MM.1S (cell line): ENCODE measurements at regions not wholly inside any gene's neighbourhood (a gene's known extent, or its start where the extent isn't known, plus 50 kb on each side); places are given as distances from the start of the nearest gene placed in this dataset.

Experiments
- DNase-seq: peaks from one replicate; pipeline ENCODE4 v3.0.0-alpha.2; 2015
- H2AFZ ChIP-seq: fragments of 300-600 bp; sonication (generic); 2 replicates; pipeline ENCODE4 v1.6.0; 2016; ENCODE audit warnings: antibody characterized with exemption, low read length
- H3F3A ChIP-seq: fragments of 300-600 bp; sonication (generic); 2 replicates; pipeline ENCODE4 v1.6.1; 2016; ENCODE audit warnings: mild to moderate bottlenecking, antibody characterized with exemption, low read length, moderate library complexity, mixed read lengths; ENCODE audit not compliant: insufficient read depth
- H3K27ac ChIP-seq: fragments of 300-600 bp; sonication (generic); 2 replicates; pipeline ENCODE4 v1.5.1; 2016; ENCODE audit warnings: mild to moderate bottlenecking, low read length
- H3K27me3 ChIP-seq: fragments of 300-600 bp; sonication (generic); replicated peaks from 2 replicates; pipeline ENCODE4 v1.6.0; 2016; ENCODE audit warnings: low read length; ENCODE audit not compliant: insufficient read depth
- H3K36me3 ChIP-seq: fragments of 300-600 bp; sonication (generic); replicated peaks from 2 replicates; pipeline ENCODE4 v1.6.1; 2016; ENCODE audit warnings: mild to moderate bottlenecking, low read length, mixed read lengths; ENCODE audit not compliant: insufficient read depth
- H3K4me1 ChIP-seq: fragments of 300-600 bp; sonication (generic); 2 replicates; pipeline ENCODE4 v1.6.1; 2016; ENCODE audit warnings: low read length, mixed read lengths
- H3K4me2 ChIP-seq: fragments of 300-600 bp; sonication (generic); 2 replicates; pipeline ENCODE4 v1.6.0; 2016; ENCODE audit warnings: low read depth, low read length
- H3K4me3 ChIP-seq: fragments of 300-600 bp; sonication (generic); 2 replicates; pipeline ENCODE4 v1.5.1; 2016; ENCODE audit warnings: low read length, mixed read lengths
- H3K79me2 ChIP-seq: fragments of 300-600 bp; sonication (generic); 2 replicates; pipeline ENCODE4 v1.6.1; 2016; ENCODE audit warnings: mixed run types, low read length, mixed read lengths
- H3K9ac ChIP-seq: fragments of 300-600 bp; sonication (generic); 2 replicates; pipeline ENCODE4 v1.6.1; 2016; ENCODE audit warnings: low read length, mixed read lengths
- H3K9me2 ChIP-seq: fragments of 300-600 bp; sonication (generic); replicated peaks from 2 replicates; pipeline ENCODE4 v1.6.1; 2016; ENCODE audit warnings: mild to moderate bottlenecking, low read length, mixed read lengths; ENCODE audit not compliant: insufficient read depth
- H3K9me3 ChIP-seq: fragments of 300-600 bp; sonication (generic); replicated peaks from 2 replicates; pipeline ENCODE4 v1.6.1; 2016; ENCODE audit warnings: mild to moderate bottlenecking, low read length, mixed read lengths; ENCODE audit not compliant: insufficient read depth
- H4K20me1 ChIP-seq: fragments of 300-600 bp; sonication (generic); 2 replicates; pipeline ENCODE4 v1.6.1; 2016; ENCODE audit warnings: mild to moderate bottlenecking, low read length, moderate library complexity, mixed read lengths; ENCODE audit not compliant: insufficient read depth
- CTCF ChIP-seq: fragments of 300-600 bp; sonication (generic); IDR thresholded peaks from 2 replicates; pipeline ENCODE4 v1.5.1; 2016; ENCODE audit warnings: antibody characterized with exemption, low read length, mixed read lengths
- EZH2 ChIP-seq: fragments of 300-600 bp; sonication (generic); optimal IDR thresholded peaks from 2 replicates; pipeline ENCODE3; 2017; ENCODE audit warnings: low read depth, mild to moderate bottlenecking, antibody characterized with exemption, low read length, mixed read lengths
- EZH2phosphoT487 ChIP-seq: fragments of 300-600 bp; sonication (generic); IDR thresholded peaks from 2 replicates; pipeline ENCODE4 v1.6.1; 2018; ENCODE audit warnings: antibody characterized with exemption, low read length

GRCh38 chr4:17366496-17366895 is 145.4 kb downstream of the QDPR start:
- Histone ChIP-seq H3K9me3 (no peaks in the 10 kb centered on the region), H3F3A (no peaks in the 10 kb centered on the region), H3K9me2 (no peaks in the 10 kb centered on the region), H3K4me3 (no peak overlapping the region), H3K36me3 (no peaks in the 10 kb centered on the region), H4K20me1 (no peaks in the 10 kb centered on the region), H3K27me3 (no peaks in the 10 kb centered on the region), H2AFZ (no peak overlapping the region), H3K4me1 (no peaks in the 10 kb centered on the region), H3K9ac (no peak overlapping the region), H3K79me2 (no peaks in the 10 kb centered on the region), H3K4me2 (no peak overlapping the region), H3K27ac (no peak overlapping the region)
- DNase-seq: no peak
- TF ChIP-seq CTCF (no peak), EZH2 (no peak), EZH2phosphoT487 (no peak)

GRCh38 chr4:17362430-17362829 is 149.5 kb downstream of the QDPR start:
- DNase-seq: no peak
- Histone ChIP-seq H3K9me3 (no peaks in the 10 kb centered on the region), H3K79me2 (no peaks in the 10 kb centered on the region), H2AFZ (no peak overlapping the region), H3K4me2 (no peak overlapping the region), H3K4me1 (no peaks in the 10 kb centered on the region), H3K36me3 (no peaks in the 10 kb centered on the region), H3K27me3 (no peaks in the 10 kb centered on the region), H3K4me3 (no peak overlapping the region), H3K27ac (no peak overlapping the region), H3K9ac (no peak overlapping the region), H3K9me2 (no peaks in the 10 kb centered on the region), H3F3A (no peaks in the 10 kb centered on the region), H4K20me1 (no peaks in the 10 kb centered on the region)
- TF ChIP-seq EZH2 (no peak), EZH2phosphoT487 (no peak), CTCF (no peak)

GRCh38 chr4:17358241-17358640 is 153.6 kb downstream of the QDPR start:
- Histone ChIP-seq H3K36me3 (no peaks in the 10 kb centered on the region), H3K9ac (no peak overlapping the region), H3K4me3 (no peak overlapping the region), H3K27me3 (no peaks in the 10 kb centered on the region), H3F3A (no peaks in the 10 kb centered on the region), H3K9me2 (no peaks in the 10 kb centered on the region), H4K20me1 (no peaks in the 10 kb centered on the region), H3K4me1 (no peaks in the 10 kb centered on the region), H3K9me3 (no peaks in the 10 kb centered on the region), H3K4me2 (no peak overlapping the region), H2AFZ (no peak overlapping the region), H3K27ac (no peak overlapping the region), H3K79me2 (no peaks in the 10 kb centered on the region)
- DNase-seq: no peak
- TF ChIP-seq CTCF: no peak
- no peak for TF ChIP-seq EZH2
- TF ChIP-seq EZH2phosphoT487: no peak
